SIG-M5 (cell line): ENCODE measurements at regions not wholly inside any gene's neighbourhood (a gene's known extent, or its start where the extent isn't known, plus 50 kb on each side); places are given as distances from the start of the nearest gene placed in this dataset.

Experiments used
- DNase-seq: peaks from one replicate; lab custom pipeline; 2025; lab: John Stamatoyannopoulos, UW

- DNase-seq, result no peak
Measured at GRCh38 chr7:41524876-41525275, 178.0 kb downstream of the INHBA start.

- no peak for DNase-seq
Measured at GRCh38 chr7:41520445-41520844, 182.4 kb downstream of the INHBA start.

DNA sequence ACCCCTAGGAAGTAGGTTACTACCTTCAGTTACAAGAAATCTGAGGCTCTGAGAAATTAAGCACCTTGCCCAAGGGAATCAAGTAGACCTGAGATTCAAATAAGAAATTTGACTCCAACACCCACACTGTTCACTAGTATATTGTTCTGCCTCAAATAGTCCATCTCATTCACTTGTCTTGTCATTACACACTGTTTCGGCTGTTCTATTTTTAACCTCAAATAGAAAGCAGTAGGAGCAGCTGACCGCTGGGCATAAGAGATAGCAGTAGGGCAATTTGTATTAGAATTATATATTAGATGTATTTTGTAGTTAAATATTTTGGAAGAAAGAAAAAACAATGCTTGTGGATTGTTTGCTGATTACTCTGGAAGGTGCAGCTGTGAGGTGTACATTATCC is 185.1 kb downstream of the INHBA start:
- no peak for DNase-seq

- DNase-seq, result no peak
Measured at GRCh38 chr7:41508755-41509154, 194.1 kb downstream of the INHBA start.

GRCh38 chr7:41507686-41508268 is 195.1 kb downstream of the INHBA start:
- DNase-seq, result no peak

GRCh38 chr7:41504214-41504980 is 198.5 kb downstream of the INHBA start:
- DNase-seq, result no peak

DNA sequence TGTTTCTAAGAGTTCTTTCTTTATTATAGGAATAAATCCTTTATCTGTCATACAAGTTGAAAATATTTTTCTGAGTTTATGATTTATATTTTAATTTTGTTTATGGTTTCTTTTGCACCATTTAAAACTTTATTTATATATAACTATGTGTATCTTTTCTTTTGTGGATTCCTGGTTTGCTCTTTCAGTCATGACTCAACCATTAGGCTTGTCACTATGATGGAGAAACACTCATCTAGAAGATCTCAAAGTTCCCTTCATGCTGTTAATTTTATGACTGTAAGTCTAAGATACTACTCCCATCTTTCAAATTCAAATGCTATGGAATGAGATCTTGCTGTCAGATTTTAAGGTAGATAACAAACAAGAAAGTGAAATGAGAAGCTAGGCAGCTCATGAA is 199.5 kb downstream of the INHBA start:
- DNase-seq, result no peak

DNA sequence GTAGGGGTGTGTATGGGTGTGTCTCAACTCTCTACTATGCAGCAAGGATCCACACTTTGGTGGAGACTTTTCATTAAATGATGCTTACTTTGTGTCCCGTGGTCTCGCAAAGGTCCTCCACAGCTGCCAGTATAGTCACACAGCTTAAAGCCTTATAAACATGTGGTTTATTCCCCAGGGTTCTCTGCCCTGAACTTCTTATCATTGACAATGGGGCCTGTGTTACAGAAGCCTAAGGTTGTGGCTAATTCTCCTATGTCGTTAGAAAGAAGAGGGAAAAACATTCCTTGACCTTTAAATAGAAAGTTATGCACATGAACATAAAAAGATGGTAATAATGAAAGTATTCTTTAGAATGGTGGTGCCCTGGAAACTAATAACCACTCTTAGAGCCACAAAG is 201.4 kb downstream of the INHBA start:
- no peak for DNase-seq

DNA sequence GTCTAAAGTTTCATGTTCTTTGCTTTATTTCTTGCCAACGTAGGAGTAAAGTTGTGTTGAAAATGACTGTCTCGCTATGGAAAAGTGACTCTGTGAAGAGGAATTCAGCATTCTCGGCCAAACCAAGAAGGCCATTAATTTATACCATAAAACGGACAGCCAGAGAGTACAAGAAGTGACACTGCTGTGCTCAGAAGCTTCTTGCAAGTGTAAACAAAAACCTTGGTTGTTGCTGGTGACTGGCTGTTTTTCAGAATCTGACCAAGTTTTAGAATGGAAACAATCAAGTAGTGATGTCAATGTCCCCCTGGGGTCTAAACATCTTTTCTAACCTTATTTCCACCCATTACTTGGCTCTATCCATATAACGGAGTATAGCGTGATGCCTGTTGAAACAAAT is 201.9 kb downstream of the INHBA start:
- no peak for DNase-seq

DNA sequence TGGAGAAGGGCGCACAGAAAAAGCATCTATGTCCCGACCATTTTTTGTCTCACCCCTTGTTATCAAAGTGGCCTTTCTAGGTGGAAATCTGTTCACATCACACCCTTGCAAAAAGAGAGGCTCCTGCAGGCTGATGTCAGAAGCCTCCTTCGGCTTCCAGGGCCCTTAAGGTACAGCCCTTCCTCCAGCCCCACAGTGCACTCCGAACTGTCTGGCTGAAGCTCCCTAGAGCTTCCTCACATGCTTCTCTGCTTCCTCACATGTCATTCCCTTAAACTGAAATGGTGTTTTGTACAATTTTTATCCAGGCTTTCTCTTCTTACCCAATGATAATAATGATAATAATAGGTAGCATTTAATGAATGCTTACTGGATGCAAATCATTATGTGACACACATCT is 210.3 kb downstream of the INHBA start:
- no peak for DNase-seq

GRCh38 chr7:41491883-41492471 is 210.9 kb downstream of the INHBA start:
- no peak for DNase-seq

- no peak for DNase-seq
Measured at GRCh38 chr7:41491308-41491707, 211.6 kb downstream of the INHBA start.

GRCh38 chr7:41489885-41490284 is 213.0 kb downstream of the INHBA start:
- no peak for DNase-seq

GRCh38 chr7:41487229-41487940 is 215.5 kb downstream of the INHBA start:
- no peak for DNase-seq

- DNase-seq, result no peak
Measured at GRCh38 chr7:41481353-41481752, 221.5 kb downstream of the INHBA start.

DNA sequence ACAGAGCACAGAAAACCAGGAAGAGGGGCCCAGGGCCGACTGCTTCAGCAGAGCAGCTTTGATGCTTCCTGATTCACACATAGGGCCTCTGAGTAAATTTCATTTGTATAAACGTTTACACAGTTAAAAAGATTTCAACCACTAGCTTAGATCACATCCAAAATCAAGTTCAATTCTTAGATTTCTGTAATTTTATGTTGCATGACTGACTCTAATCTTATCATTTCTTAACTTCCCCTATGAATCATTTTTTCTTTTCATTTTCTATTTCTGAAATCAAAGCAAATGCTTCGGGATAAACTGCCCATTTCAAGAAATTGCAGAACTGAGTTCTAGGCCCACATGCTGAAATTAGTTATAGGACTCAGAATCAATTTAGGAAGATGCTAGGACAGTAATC is 224.7 kb downstream of the INHBA start:
- no peak for DNase-seq

GRCh38 chr7:41476460-41476803 is 226.5 kb downstream of the INHBA start:
- peak; percentile 6 for DNase-seq

- DNase-seq, result no peak
Measured at GRCh38 chr7:41475801-41476459, 227.0 kb downstream of the INHBA start.

DNA sequence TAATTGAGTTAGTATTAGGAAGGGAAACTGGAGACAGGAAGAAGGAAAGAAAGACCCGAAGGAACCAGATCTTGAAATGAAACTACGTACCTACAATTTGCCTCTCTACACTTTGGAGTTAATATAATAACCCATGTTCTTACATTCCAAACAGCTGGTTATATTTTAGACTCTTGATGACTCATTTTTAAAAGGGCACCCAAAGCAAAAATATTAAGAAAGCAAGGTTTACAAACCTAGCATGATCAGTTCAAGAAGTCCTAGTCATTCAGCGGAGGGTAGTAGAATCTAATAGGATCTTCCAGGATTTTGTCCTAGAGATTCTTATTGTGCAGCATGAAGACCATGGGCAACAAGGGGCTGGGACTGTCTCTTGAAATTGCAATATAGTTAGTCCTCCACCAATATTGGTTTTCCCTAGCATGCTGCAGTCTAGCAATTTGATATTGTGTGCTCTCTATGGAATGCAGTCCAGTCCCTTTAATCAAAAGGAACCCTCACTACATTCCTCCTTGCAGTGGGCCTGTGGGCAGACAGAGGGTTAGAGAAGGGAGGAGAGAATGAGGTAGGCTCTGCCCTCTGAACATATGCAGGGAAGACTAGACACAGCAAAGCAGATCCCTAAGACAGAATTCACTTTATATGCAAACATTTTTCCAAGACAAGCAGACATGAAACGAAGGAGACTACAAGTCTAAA is 230.3 kb downstream of the INHBA start:
- DNase-seq, result no peak

DNA sequence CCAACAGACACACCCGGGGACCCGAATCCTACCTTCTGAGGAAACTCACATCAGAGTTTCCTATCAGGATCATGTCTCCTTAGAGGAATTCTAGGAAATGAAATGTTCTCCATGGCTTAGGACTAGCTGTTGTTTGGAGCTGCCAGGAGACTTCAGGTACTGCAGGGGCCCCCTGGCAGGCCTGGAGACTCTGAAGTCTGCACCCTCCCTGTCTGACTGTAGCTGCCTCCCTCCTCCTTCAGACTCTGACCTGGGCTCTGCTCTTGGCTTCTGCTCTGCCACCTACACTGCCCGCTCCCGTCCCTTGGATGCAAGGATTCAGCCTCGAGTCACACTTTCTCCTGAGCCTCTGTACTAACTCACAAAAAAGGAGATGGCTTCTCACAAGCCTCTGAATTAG is 232.8 kb downstream of the INHBA start:
- DNase-seq, result no peak

GRCh38 chr7:41467596-41467995 is 235.3 kb downstream of the INHBA start:
- no peak for DNase-seq
